ENCODE measurements at regions not wholly inside any gene's neighbourhood (a gene's known extent, or its start where the extent isn't known, plus 50 kb on each side); places are given as distances from the start of the nearest gene placed in this dataset.
"Not testable (repeated sequence)": the region's sequence is repeated elsewhere in the genome, so short reads cannot be mapped to it uniquely, and the experiment has no call there.

- Mint-ChIP-seq H3K4me3 (no peak overlapping the region), H3K36me3 (ENCODE audit: insufficient read depth in 2 of 2) (no peaks in the 10 kb centered on the region), H3K9me3 (no peaks in the 10 kb centered on the region), H3K27me3 (ENCODE audit: low read depth) (no peaks in the 10 kb centered on the region), H3K27ac (no peak overlapping the region), H3K4me1 (ENCODE audit: low read depth) (no peaks in the 10 kb centered on the region)
- DNase-seq = no peak
- no peak for ATAC-seq (replicated peaks in 1 of 2)
These were observed 227.3 kb upstream of the USP15 start for GRCh38 chr12:62032870-62033269.

- ATAC-seq (replicated peaks in 1 of 2) = no peak
- peaks cover 0 to 2% of the 10 kb centered on the region in 2 donors for H3K9me3 Mint-ChIP-seq
- no peak overlapping the region for H3K4me3 Mint-ChIP-seq
- H3K27me3 Mint-ChIP-seq (ENCODE audit: low read depth) = no peaks in the 10 kb centered on the region
- no peaks in the 10 kb centered on the region for H3K4me1 Mint-ChIP-seq (ENCODE audit: low read depth)
- H3K27ac Mint-ChIP-seq = no peak overlapping the region
- no peaks in the 10 kb centered on the region for H3K36me3 Mint-ChIP-seq (ENCODE audit: insufficient read depth in 2 of 2)
- no peak for DNase-seq
These were observed 215.6 kb upstream of the USP15 start for GRCh38 chr12:62044450-62045135.

GRCh38 chr12:62045211-62045610, 215.0 kb upstream of the USP15 start:
- no peak for DNase-seq
- H3K9me3 Mint-ChIP-seq = peaks cover 0 to 2% of the 10 kb centered on the region in 2 donors
- no peaks in the 10 kb centered on the region for H3K27me3 Mint-ChIP-seq (ENCODE audit: low read depth)
- H3K27ac Mint-ChIP-seq = no peak overlapping the region
- H3K36me3 Mint-ChIP-seq (ENCODE audit: insufficient read depth in 2 of 2) = no peaks in the 10 kb centered on the region
- H3K4me3 Mint-ChIP-seq = no peak overlapping the region
- ATAC-seq (replicated peaks in 1 of 2) = no peak
- H3K4me1 Mint-ChIP-seq (ENCODE audit: low read depth) = no peaks in the 10 kb centered on the region

GRCh38 chr12:62050785-62051184, 209.4 kb upstream of the USP15 start:
- Mint-ChIP-seq H3K36me3 (ENCODE audit: insufficient read depth in 2 of 2) (no peaks in the 10 kb centered on the region), H3K4me1 (ENCODE audit: low read depth) (no peaks in the 10 kb centered on the region), H3K9me3 (no peaks in the 10 kb centered on the region), H3K4me3 (no peak overlapping the region), H3K27ac (no peak overlapping the region), H3K27me3 (ENCODE audit: low read depth) (no peaks in the 10 kb centered on the region)
- DNase-seq = no peak
- ATAC-seq (replicated peaks in 1 of 2) = no peak

- Mint-ChIP-seq H3K4me3 (no peak overlapping the region), H3K36me3 (ENCODE audit: insufficient read depth in 2 of 2) (no peaks in the 10 kb centered on the region), H3K9me3 (no peaks in the 10 kb centered on the region), H3K4me1 (ENCODE audit: low read depth) (no peaks in the 10 kb centered on the region), H3K27ac (no peak overlapping the region), H3K27me3 (ENCODE audit: low read depth) (no peaks in the 10 kb centered on the region)
- no peak for ATAC-seq (replicated peaks in 1 of 2)
- no peak for DNase-seq
These were observed 190.2 kb upstream of the USP15 start for GRCh38 chr12:62069976-62070375.

GRCh38 chr12:62073236-62073635, 187.0 kb upstream of the USP15 start:
- H3K4me3 Mint-ChIP-seq; H3K36me3 Mint-ChIP-seq (ENCODE audit: insufficient read depth in 2 of 2); H3K9me3 Mint-ChIP-seq; H3K27me3 Mint-ChIP-seq (ENCODE audit: low read depth); H3K27ac Mint-ChIP-seq; ATAC-seq (replicated peaks in 1 of 2); DNase-seq; H3K4me1 Mint-ChIP-seq (ENCODE audit: low read depth): not testable (repeated sequence)

GRCh38 chr12:62075870-62076269, 184.3 kb upstream of the USP15 start:
- Mint-ChIP-seq H3K4me3 (no peak overlapping the region), H3K27me3 (ENCODE audit: low read depth) (no peaks in the 10 kb centered on the region), H3K9me3 (no peaks in the 10 kb centered on the region)

GRCh38 chr12:62078020-62078419, 182.2 kb upstream of the USP15 start:
- H3K9me3 Mint-ChIP-seq = no peaks in the 10 kb centered on the region
- no peak overlapping the region for H3K27ac Mint-ChIP-seq
- no peaks in the 10 kb centered on the region for H3K36me3 Mint-ChIP-seq (ENCODE audit: insufficient read depth in 2 of 2)
- H3K4me1 Mint-ChIP-seq (ENCODE audit: low read depth) = no peaks in the 10 kb centered on the region
- ATAC-seq (replicated peaks in 1 of 2) (no peak), DNase-seq (no peak)
- no peaks in the 10 kb centered on the region for H3K27me3 Mint-ChIP-seq (ENCODE audit: low read depth)
- no peak overlapping the region for H3K4me3 Mint-ChIP-seq

More at GRCh38 chr12:62075870-62076269, 184.3 kb upstream of the USP15 start:
- no peak for DNase-seq
- H3K4me1 Mint-ChIP-seq (ENCODE audit: low read depth) = no peaks in the 10 kb centered on the region
- no peaks in the 10 kb centered on the region for H3K36me3 Mint-ChIP-seq (ENCODE audit: insufficient read depth in 2 of 2)
- ATAC-seq (replicated peaks in 1 of 2) = no peak
- H3K27ac Mint-ChIP-seq = no peak overlapping the region

GRCh38 chr12:62082448-62082847, 177.8 kb upstream of the USP15 start:
- Mint-ChIP-seq H3K4me1 (ENCODE audit: low read depth) (no peaks in the 10 kb centered on the region), H3K9me3 (peaks cover 2% of the 10 kb centered on the region in 2 donors), H3K27ac (no peak overlapping the region), H3K36me3 (ENCODE audit: insufficient read depth in 2 of 2) (no peaks in the 10 kb centered on the region), H3K27me3 (ENCODE audit: low read depth) (peaks cover 5% of the 10 kb centered on the region), H3K4me3 (no peak overlapping the region)
- DNase-seq = no peak
- no peak for ATAC-seq (replicated peaks in 1 of 2)

- H3K4me3 Mint-ChIP-seq = no peak overlapping the region
- ATAC-seq (replicated peaks in 1 of 2) (no peak), DNase-seq (no peak)
- H3K9me3 Mint-ChIP-seq = no peaks in the 10 kb centered on the region
- no peaks in the 10 kb centered on the region for H3K4me1 Mint-ChIP-seq (ENCODE audit: low read depth)
- no peak overlapping the region for H3K27ac Mint-ChIP-seq
- no peaks in the 10 kb centered on the region for H3K36me3 Mint-ChIP-seq (ENCODE audit: insufficient read depth in 2 of 2)
- H3K27me3 Mint-ChIP-seq (ENCODE audit: low read depth) = no peaks in the 10 kb centered on the region
These were observed 162.1 kb upstream of the USP15 start for GRCh38 chr12:62098132-62098531.

GRCh38 chr12:62103748-62104147, 156.5 kb upstream of the USP15 start:
- Mint-ChIP-seq H3K27me3 (ENCODE audit: low read depth) (no peaks in the 10 kb centered on the region), H3K4me3 (no peak overlapping the region), H3K36me3 (ENCODE audit: insufficient read depth in 2 of 2) (no peaks in the 10 kb centered on the region), H3K4me1 (ENCODE audit: low read depth) (no peaks in the 10 kb centered on the region), H3K27ac (no peak overlapping the region), H3K9me3 (no peaks in the 10 kb centered on the region)
- no peak for DNase-seq
- ATAC-seq (replicated peaks in 1 of 2) = no peak

GRCh38 chr12:62106547-62107185, 153.5 kb upstream of the USP15 start:
- no peak overlapping the region for H3K27ac Mint-ChIP-seq
- H3K9me3 Mint-ChIP-seq = peaks cover under 1 to 5% of the 10 kb centered on the region in 2 donors
- no peaks in the 10 kb centered on the region for H3K4me1 Mint-ChIP-seq (ENCODE audit: low read depth)
- DNase-seq (no peak), ATAC-seq (replicated peaks in 1 of 2) (no peak)
- no peaks in the 10 kb centered on the region for H3K36me3 Mint-ChIP-seq (ENCODE audit: insufficient read depth in 2 of 2)
- no peaks in the 10 kb centered on the region for H3K27me3 Mint-ChIP-seq (ENCODE audit: low read depth)
- H3K4me3 Mint-ChIP-seq = no peak overlapping the region

- Mint-ChIP-seq H3K4me1 (ENCODE audit: low read depth) (no peaks in the 10 kb centered on the region), H3K27ac (no peak overlapping the region), H3K27me3 (ENCODE audit: low read depth) (peaks cover 7% of the 10 kb centered on the region), H3K36me3 (ENCODE audit: insufficient read depth in 2 of 2) (peaks cover 0 to 4% of the 10 kb centered on the region in 2 donors), H3K4me3 (no peak overlapping the region), H3K9me3 (peaks cover 5% of the 10 kb centered on the region in 2 donors)
- DNase-seq (no peak), ATAC-seq (replicated peaks in 1 of 2) (no peak)
These were observed 146.7 kb upstream of the USP15 start for GRCh38 chr12:62113366-62114011.

All from activated T-cell treated with anti-CD3 and anti-CD28 coated beads, Interleukin-2, amount 50 U/mL, for 72 hours (primary cell).